Lung (tissue), 11 donors: ENCODE measurements at regions not wholly inside any gene's neighbourhood (a gene's known extent, or its start where the extent isn't known, plus 50 kb on each side); places are given as distances from the start of the nearest gene placed in this dataset.

ENCODE experiments used
- ATAC-seq: fragments of 200-7000 bp; cut with Tn5 transposase; one replicate; pipeline ENCODE4 v1.9.1; 2020; ENCODE audit warnings: moderate number of reproducible peaks; ENCODE audit not compliant: insufficient read depth, low FRiP score
- DNase-seq, 3 donors: peaks; one replicate each; pipeline ENCODE4 v3.0.0-alpha.2; 2013 to 2017
- H3K27ac ChIP-seq, 2 donors: one replicate each; pipeline ENCODE4 v1.5.1; 2013; ENCODE audit warnings: mild to moderate bottlenecking in 2 of 2, moderate library complexity in 2 of 2, control low read depth in 1 of 2, inconsistent platforms in 1 of 2, low read depth in 1 of 2, low read length in 1 of 2
- H3K27me3 ChIP-seq, 3 donors: one replicate each; pipeline ENCODE4 v1.5.1; 2013; ENCODE audit warnings: low read length in 2 of 3; ENCODE audit not compliant: control insufficient read depth in 3 of 3, insufficient read depth in 3 of 3
- H3K36me3 ChIP-seq, 4 donors: one replicate each; pipeline ENCODE4 v1.5.1; 2013; ENCODE audit warnings: low read length in 4 of 4, mild to moderate bottlenecking in 1 of 4, moderate library complexity in 1 of 4; ENCODE audit not compliant: control insufficient read depth in 4 of 4, insufficient read depth in 4 of 4
- H3K4me1 ChIP-seq, 5 donors: one replicate each; pipeline ENCODE4 v1.5.1; 2013; ENCODE audit warnings: low read length in 5 of 5, mild to moderate bottlenecking in 2 of 5, moderate library complexity in 1 of 5; ENCODE audit not compliant: control insufficient read depth in 5 of 5, insufficient read depth in 5 of 5
- H3K4me3 ChIP-seq: one replicate; pipeline ENCODE4 v1.5.1; 2013; ENCODE audit warnings: mild to moderate bottlenecking, control low read depth, moderate library complexity
- H3K9ac ChIP-seq, 2 donors: one replicate each; pipeline ENCODE4 v1.5.1; 2013; ENCODE audit warnings: low read length in 2 of 2, control low read depth in 1 of 2; ENCODE audit not compliant: insufficient read depth in 1 of 2
- H3K9me3 ChIP-seq, 4 donors: one replicate each; pipeline ENCODE4 v1.5.1; 2013; ENCODE audit warnings: low read length in 3 of 4, mild to moderate bottlenecking in 1 of 4, moderate library complexity in 1 of 4; ENCODE audit not compliant: control insufficient read depth in 4 of 4, insufficient read depth in 3 of 4
- WGBS, 2 donors: extraction: QIAGEN DNeasy Blood & Tissue Kit; methylation state at CpG; one replicate each; pipeline ENCODE4 v1.1.7; 2013; 5-methylcytosine and 5-hydroxymethylcytosine counted together
- TF ChIP-seq, protein P1 (sequence below): IDR thresholded peaks from 2 replicates; pipeline ENCODE4 v1.5.1; 2012; ENCODE audit warnings: mild to moderate bottlenecking; ENCODE audit errors: control extremely low read depth, extremely low read depth
- donor health status: control.
- donor health status: control.
- donor health status: Bipolar disorder and iron deficiency.
- donor health status: healthy.
- donor health status: DM: yes; HTN: yes; CAD: no.

DNA sequence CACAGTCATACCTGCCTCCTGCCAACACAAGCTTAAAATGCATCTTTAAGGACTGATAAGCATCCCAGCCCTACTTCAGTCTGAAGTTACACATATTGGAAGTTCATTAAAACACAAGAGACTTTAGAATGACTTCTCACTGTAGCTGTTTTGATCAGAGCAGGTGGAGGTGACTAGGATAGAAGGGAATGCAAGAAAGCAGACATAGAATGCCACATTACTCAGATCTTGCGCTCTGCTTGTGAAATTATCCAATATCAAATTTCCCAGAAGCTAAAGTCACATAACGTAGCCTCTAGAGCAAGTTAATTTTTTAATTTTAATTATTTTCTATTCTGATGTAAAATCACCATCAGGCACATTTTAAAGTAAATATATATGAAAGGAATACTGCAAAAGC lies 306.5 kb downstream of the PLOD2 start:
- Histone ChIP-seq H3K27me3 (no peaks in the 10 kb centered on the region), H3K4me3 (no peak overlapping the region), H3K9me3 (no peaks in the 10 kb centered on the region), H3K36me3 (no peaks in the 10 kb centered on the region), H3K9ac (no peak overlapping the region), H3K4me1 (no peaks in the 10 kb centered on the region), H3K27ac (no peak overlapping the region)
- TF ChIP-seq, protein P1, sequence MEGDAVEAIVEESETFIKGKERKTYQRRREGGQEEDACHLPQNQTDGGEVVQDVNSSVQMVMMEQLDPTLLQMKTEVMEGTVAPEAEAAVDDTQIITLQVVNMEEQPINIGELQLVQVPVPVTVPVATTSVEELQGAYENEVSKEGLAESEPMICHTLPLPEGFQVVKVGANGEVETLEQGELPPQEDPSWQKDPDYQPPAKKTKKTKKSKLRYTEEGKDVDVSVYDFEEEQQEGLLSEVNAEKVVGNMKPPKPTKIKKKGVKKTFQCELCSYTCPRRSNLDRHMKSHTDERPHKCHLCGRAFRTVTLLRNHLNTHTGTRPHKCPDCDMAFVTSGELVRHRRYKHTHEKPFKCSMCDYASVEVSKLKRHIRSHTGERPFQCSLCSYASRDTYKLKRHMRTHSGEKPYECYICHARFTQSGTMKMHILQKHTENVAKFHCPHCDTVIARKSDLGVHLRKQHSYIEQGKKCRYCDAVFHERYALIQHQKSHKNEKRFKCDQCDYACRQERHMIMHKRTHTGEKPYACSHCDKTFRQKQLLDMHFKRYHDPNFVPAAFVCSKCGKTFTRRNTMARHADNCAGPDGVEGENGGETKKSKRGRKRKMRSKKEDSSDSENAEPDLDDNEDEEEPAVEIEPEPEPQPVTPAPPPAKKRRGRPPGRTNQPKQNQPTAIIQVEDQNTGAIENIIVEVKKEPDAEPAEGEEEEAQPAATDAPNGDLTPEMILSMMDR, result no peak
- ATAC-seq (no peak), DNase-seq (no peak)
- 89 to 97% methylated on average over 2 of the region's 2 CpGs for WGBS, 2 donors

DNA sequence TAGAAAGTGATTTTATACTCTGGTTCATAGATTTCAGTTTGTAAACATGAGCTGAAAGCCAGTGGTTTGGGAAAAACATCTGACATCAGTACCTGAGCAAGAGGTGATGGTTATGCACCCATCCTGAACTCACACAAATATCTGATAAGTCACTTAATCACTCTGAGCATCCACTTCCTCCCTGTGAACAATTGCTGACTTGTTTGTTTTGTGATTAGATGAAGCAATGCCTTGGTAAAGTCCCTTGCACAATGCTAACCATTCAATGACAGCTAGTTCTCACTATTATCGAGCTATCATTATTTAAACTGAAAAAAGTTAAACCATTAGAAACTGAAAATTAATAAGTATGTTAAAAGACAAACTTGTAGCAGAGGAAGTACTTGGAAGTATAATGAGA lies 303.0 kb downstream of the PLOD2 start:
- no peak for ATAC-seq
- no peak for DNase-seq
- TF ChIP-seq, protein P1, result no peak

DNA sequence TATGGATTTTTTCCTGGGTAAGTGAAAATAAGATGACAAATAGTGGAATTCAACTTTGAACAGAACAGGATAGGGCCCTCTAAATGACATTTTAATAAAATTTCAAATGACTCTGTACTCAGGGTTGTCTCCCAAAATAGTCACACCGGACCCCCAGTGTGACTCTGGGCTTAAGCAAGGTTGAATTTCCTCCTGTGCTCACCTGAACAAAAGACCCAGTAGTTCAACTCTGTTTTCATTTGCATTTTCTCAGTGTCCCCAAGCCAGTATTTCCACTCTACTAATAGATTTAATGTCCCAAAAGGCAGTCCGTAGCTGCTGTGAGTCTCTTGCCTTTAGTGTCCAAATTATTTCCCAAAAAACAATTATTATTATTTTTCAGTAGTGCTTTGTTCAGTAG lies 296.6 kb downstream of the PLOD2 start:
- Histone ChIP-seq H3K4me3 (no peak overlapping the region), H3K27ac (no peak overlapping the region), H3K9ac (no peak overlapping the region), H3K4me1 (no peaks in the 10 kb centered on the region), H3K9me3 (no peaks in the 10 kb centered on the region), H3K36me3 (no peaks in the 10 kb centered on the region), H3K27me3 (no peaks in the 10 kb centered on the region)
- DNase-seq (no peak), ATAC-seq (no peak)
- TF ChIP-seq, protein P1, result no peak
- 74 to 86% methylated on average over 2 of the region's 2 CpGs for WGBS, 2 donors

More for the DNA sequence above, 303.0 kb downstream of the PLOD2 start:
- Histone ChIP-seq H3K36me3 (no peaks in the 10 kb centered on the region), H3K9me3 (no peaks in the 10 kb centered on the region), H3K4me1 (no peaks in the 10 kb centered on the region), H3K27me3 (no peaks in the 10 kb centered on the region), H3K27ac (no peak overlapping the region), H3K9ac (no peak overlapping the region), H3K4me3 (no peak overlapping the region)
- WGBS, 2 donors, result 47 to 56% methylated on average over 1 of the region's 1 CpG

DNA sequence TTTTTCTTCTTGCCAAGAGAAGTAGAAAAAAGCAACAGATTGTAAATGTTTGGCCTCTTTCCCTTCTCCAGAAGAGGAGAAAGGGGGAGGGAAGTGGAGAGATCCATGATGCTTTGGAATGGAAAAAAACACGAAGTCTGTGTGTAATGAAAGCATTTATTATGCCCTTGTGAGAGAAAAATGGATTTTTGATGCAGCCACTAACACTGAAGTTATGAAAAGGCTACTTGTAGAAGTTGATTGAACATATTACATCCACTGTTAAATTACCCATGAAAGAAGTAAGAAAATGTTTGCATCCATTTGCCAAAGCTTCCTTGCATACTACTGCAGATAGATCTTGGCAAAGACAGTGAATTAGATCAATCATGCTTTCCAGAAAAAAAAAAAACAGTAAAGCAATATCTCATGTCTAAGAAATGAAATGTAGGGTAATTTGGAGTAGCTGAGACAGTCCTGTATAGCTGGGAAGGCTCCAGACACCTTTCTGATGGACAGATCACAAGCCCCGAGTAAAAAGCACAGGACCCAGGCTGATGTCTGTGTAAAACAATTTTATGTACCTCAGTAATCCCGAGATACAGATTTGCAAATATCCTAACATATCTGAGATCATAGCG lies 295.5 kb downstream of the PLOD2 start:
- no peak overlapping the region for H3K27ac ChIP-seq
- no peaks in the 10 kb centered on the region for H3K36me3 ChIP-seq
- DNase-seq (peak in 2 of 3 donors; percentile 63 to 72), ATAC-seq (no peak)
- 59 to 69% methylated on average over 4 of the region's 4 CpGs for WGBS, 2 donors
- H3K4me3 ChIP-seq, result no peak overlapping the region
- H3K4me1 ChIP-seq, result no peaks in the 10 kb centered on the region
- TF ChIP-seq, protein P1, result no peak
- H3K27me3 ChIP-seq, result no peaks in the 10 kb centered on the region
- H3K9ac ChIP-seq, result peak overlapping the region in 1 of 2 donors; percentile 38
- H3K9me3 ChIP-seq, result no peaks in the 10 kb centered on the region
